Fibroblast of pulmonary artery (primary cell): ENCODE measurements at regions not wholly inside any gene's neighbourhood (a gene's known extent, or its start where the extent isn't known, plus 50 kb on each side); places are given as distances from the start of the nearest gene placed in this dataset.

Experiments used
- DNase-seq: peaks from one replicate; pipeline ENCODE4 v3.0.0-alpha.2; 2010; ENCODE audit warnings: low read depth
- H3K4me3 ChIP-seq: replicated peaks from 2 replicates; pipeline ENCODE4 v1.5.1; 2011; ENCODE audit warnings: low read depth, mild to moderate bottlenecking, control low read depth, low read length, moderate library complexity
- CTCF ChIP-seq: IDR thresholded peaks from 2 replicates; pipeline ENCODE4 v1.5.1; 2011; ENCODE audit warnings: mild to moderate bottlenecking, control low read depth, low read length, inconsistent platforms; ENCODE audit errors: missing control alignments

GRCh38 chr2:239758279-239758877 lies 266.8 kb downstream of the NDUFA10 start:
- no peak for TF ChIP-seq CTCF
- H3K4me3 ChIP-seq = no peak overlapping the region
- peak; percentile 6 for DNase-seq

- no peak for TF ChIP-seq CTCF
- H3K4me3 ChIP-seq = no peak overlapping the region
- peak; percentile 24 for DNase-seq
Measured at GRCh38 chr2:239756790-239757760, 268.1 kb downstream of the NDUFA10 start.

GRCh38 chr2:239756031-239756789 lies 268.9 kb downstream of the NDUFA10 start:
- no peak for DNase-seq
- TF ChIP-seq CTCF = no peak
- no peak overlapping the region for H3K4me3 ChIP-seq

GRCh38 chr2:239753401-239753837 lies 271.7 kb downstream of the NDUFA10 start:
- TF ChIP-seq CTCF = no peak
- H3K4me3 ChIP-seq = no peak overlapping the region
- no peak for DNase-seq

- no peak overlapping the region for H3K4me3 ChIP-seq
- no peak for DNase-seq
- no peak for TF ChIP-seq CTCF
Measured at GRCh38 chr2:239752951-239753350, 272.2 kb downstream of the NDUFA10 start.

GRCh38 chr2:239751679-239752355 lies 273.3 kb downstream of the NDUFA10 start:
- no peak for DNase-seq
- TF ChIP-seq CTCF = no peak
- H3K4me3 ChIP-seq = no peak overlapping the region
